IPS DF 4.7 (cell line): ENCODE measurements at regions not wholly inside any gene's neighbourhood (a gene's known extent, or its start where the extent isn't known, plus 50 kb on each side); places are given as distances from the start of the nearest gene placed in this dataset.
"Not testable (repeated sequence)": the region's sequence is repeated elsewhere in the genome, so short reads cannot be mapped to it uniquely, and the experiment has no call there.

Experiments
- DNase-seq: peaks from one replicate; pipeline ENCODE4 v3.0.0-alpha.2; 2013; ENCODE audit warnings: low spot score; ENCODE audit errors: extremely low read depth

DNA sequence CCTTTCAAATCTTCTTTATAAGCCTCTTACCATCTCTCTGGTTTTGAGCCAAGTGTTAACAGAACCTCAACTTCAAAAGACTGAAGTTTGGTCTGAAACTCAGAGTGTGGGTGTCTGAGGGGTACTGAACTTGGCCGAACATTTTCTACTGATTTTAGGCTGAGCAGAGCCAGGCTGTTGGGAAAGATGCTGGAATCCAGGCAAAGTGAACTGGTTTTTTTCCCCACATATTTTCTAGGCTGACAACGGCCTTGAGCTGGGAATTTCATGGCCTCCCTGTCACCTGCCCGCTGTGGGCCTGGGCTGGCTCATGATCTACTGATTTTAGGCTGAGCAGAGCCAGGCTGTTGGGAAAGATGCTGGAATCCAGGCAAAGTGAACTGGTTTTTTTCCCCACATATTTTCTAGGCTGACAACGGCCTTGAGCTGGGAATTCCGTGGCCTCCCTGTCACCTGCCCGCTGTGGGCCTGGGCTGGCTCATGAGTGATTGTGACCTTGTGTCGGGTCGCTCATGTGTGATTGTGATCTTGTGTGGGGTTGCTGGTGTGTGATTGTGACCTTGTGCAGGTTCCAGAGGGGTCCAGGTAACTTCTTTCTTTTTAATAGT, 204.4 kb downstream of the NPIPB11 start:
- DNase-seq: not testable (repeated sequence)

DNA sequence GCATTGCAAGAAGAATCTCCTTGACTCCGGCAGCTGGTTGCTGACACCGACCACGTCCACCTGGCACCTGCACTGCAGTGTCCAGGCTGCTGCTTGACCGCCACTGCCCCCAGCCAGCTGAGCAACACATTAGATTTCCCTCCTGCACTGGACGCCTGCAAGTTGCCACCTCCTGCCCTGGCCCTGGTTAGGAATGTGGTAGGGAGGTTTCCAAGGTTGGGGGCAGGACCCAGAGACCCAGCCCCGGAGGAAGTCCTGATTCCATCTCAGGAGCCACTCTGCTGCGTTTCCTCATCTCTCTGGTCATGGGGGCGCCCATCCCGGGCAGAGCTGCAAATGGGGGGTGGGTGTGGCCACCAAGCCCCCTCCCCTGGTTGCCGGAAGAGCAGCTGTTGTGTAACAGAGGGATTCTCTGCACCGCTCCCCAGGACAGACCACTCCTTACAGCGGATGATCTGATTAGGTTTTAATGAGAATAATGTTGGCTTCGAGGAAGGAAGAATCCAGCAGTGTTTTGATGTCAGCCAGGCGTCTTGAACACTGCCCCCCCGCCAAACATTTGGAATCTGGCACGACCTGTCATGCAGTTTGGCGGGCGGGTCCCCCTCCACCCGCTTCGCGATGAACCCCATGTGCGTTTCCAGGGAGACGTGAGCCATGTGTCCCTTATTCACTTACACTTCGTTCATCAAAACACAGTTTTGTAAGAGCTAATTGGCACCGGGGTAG, 205.1 kb downstream of the NPIPB11 start:
- DNase-seq: not testable (repeated sequence)

DNA sequence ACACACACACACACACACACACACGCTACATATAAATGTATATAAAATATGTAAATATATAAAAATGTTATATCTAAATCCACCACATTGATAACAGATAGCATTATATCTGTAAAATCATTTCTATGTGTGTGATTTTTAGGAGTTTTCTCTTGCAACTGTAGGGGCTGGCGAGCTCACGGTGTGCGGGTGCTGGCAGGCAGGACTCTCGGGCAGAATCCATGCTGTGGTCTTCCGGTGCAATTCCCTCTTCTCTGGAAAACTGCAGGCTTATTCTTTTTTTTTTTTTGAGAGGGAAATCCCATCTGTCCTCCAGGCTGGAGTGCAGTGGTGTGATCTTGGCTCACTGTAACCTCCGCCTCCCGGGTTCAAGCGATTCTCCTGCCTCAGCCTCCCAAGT, 205.8 kb downstream of the NPIPB11 start:
- not testable (repeated sequence) for DNase-seq

DNA sequence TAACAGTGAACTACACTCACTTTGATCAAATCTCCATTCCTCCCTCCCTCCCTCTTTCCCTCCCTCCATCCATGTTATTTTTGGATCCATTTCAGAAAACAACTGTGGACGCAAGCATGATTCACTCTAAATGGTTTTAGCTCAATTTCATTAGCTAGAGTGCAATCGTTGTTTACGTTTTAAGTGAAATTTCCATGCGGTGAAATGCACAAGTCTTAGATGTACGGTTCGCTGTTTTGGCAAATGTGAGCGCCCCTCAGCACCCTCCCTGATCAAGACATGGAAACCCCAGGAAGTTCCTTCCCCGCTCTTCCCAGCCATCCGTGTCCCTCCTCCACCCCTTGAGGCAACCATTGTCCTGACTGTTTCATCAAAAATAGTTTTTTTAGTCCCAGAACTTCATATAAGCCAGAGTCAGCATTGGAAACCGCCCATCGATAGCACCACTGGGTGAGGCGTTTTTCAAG, 206.3 kb downstream of the NPIPB11 start:
- DNase-seq: not testable (repeated sequence)

DNA sequence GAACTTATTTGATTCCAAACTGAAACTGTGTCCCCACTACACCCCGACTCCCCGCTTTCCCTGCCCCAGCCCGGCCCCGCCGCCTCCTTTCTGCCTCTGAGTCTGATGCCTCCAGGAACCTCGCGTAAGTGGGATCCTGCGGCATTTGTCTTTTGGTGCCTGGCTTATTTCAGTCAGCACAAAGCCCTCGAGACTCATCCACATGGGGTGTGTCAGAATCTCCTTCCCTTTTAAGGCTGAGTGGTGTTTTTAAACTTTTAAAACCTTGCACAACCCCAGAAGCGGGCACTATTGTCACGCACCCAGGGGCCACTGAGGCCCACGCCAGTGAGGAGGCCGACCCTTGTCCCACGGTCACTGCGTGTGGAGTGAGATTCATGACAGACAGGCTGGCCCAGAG, 206.9 kb downstream of the NPIPB11 start:
- not testable (repeated sequence) for DNase-seq

DNA sequence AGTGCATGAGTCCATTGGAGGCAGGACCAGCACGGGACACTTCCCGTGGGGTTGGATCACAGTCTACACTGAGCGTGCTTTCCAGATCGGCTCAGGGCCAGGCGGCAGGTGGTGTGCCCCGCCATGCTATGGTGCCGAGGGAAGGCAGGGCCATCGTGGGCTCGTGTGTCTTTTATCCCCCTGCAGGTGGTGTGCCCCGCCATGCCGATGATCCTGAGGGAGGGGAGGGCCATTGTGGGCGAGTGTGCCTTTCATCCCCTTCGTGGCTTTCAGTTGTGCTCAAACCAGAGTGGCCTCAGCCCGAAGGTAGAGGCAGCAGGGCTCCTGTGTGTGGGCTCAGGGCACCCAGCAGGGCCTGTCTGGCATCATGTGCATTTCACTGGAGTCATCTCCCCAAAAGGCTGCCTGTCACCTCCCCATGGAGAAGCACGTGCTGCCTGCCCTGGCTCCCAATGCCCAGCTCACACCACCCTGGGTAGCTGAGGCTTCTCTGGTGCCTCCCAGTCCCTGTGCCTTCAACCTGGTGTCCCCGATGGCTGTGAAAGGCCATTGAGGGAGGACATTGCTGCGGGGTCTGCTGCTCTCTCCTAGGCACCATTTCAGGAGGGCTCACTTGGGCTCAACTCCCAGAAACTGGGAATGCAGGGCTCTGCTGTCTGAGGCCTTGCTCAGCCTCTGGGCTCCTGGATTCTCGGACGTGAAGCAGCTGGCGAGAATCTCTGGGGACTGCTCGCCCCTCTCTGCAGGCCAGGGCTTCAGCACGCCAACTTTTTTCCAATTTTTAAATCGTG, 207.6 kb downstream of the NPIPB11 start:
- DNase-seq: no peak

DNA sequence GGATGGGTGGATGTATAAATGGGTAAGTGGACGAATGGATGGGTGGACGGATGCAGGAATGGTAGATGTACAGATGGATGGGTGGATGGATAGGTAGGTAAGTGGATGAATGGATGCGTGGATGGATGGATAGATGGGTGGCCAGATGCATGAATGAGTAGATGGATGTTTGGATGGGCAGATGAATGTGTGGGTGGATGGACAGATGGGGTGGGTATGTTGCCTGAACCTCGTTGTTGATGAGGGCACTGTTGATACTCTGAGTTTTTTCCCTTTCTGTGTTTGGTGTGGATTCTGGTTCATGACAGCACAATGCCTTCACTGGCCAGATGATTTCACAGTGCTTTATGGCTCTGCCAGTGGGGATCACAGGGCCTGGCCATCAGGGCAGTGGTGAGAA, 208.3 kb downstream of the NPIPB11 start:
- no peak for DNase-seq

DNA sequence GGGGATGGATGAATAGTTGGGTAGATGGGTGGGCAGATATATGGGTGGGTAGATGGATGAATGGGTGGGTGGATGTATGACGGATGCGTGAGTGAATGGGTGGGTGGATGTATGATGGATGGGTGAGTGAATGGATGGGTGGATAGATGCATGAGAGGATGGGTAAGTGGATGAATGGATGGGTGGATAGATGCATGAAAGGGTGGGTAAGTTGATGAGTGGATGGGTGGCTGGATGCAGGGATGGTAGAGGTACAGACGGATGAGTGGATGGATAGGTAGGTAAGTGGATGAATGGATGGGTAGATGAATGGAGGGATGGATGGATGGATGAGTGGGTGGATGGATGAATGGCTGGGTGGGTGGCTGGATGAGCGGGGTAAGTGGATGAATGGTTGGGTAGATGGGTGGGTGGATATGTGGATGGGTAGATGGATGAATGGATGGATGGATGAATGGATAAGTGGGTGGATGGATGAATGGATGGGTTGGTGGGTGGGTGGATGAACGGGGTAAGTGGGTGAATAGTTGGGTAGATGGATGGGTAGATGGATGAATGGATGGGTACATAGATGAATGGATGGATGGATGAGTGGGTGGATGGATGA, 208.9 kb downstream of the NPIPB11 start:
- DNase-seq: not testable (repeated sequence)

DNA sequence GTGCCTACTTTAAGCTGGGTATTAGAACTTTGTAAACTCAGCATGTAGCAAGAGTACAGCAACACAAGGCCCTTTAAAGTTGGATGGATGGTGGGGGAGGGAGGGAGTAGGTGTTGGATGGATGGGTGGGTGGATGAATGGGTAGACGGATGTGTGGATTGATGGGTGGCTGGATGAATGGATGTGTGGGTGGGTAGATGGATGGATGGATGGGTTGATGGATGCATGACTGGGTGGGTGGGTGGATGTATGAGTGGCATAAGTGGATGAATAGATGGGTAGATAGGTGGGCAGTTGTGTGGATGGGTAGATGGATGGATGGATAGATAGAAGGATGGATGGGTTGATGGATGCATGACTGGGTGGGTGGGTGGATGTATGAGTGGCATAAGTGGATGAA, 209.8 kb downstream of the NPIPB11 start:
- not testable (repeated sequence) for DNase-seq

DNA sequence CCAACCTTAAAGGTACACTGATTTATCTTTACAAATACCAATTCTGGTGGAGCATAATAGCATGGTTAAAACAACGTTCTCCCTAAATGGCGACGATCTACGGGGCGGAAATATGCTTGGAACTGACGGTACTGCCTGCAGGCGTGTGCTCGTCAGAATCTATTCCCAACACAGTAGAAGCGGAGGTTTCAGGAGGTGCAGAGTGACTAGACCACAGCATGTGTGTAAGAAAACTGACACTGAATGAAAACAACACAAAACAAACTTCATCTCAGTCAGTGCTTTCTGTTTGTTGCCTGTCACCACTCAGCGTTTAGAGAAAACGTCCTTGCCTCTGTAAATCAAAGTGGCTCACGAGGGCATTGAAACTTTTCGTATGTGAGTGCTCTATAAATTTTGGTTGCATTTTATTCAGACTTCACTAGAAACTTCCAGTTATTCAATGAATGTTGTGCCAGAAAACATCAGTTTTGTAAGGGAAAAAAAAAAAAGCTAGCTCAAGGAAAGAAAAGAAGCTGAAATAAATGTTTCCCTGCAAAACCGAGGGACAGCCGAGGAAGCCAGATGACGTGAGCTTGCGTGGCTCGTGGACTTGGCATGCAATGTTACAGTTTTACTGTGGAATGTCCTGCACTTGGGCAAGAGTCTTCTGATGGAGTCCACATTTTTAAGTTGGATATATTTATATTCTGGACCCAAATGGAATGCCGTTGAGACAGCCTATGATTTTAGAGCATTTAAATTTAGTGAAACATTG, 210.4 kb downstream of the LAT start:
- DNase-seq: not testable (repeated sequence)

DNA sequence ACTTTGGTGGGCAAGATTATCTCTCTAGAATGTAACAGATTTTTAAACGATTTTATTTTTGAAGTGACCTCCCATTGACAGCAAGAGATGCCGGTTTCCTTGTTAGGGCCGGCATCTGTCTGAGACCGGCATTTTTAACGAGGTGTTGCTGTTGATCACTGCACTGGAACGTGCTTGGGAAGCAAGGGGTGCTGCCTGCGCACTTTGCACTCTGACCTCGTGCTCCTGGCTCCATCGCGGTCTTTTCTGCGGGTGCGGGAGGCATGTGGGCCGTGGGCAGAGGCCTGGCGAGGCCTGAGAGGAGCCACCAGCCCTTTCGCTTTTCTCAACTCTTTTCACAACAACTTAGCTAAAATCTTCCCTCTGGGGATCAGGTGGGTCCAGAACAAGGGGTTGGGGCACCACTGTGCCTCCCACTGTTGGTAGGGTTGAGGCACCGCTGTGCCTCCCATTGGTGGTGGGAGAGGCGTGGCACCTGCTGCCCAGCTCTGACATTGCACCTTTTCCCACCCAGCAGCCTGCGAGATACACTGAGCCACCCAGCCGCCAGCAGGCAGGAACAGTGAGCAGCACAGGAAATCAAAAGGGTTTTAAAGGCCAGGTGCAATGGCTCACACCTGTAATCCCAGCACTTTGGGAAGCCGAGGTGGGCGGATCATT, 209.5 kb downstream of the LAT start:
- DNase-seq: not testable (repeated sequence)

DNA sequence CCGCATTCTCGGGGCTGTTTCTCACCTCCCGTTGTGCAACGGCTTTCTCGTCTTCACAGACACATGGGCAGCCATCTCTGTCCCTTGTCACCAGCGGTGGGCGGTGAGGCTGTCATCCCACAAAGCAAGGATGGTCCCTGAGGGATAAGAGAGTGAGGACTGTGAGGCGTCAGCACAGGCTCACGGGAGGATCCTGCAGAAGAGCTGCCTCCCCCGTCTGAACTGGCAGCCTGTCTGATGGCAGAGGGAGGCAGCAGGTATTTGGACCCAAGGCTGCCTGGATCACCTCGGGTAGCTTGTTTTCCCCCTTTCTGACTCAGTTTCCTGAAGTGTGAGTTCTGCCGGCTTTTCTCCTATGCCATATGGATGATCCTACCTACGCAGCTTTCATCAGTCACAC, 208.8 kb downstream of the LAT start:
- DNase-seq: not testable (repeated sequence)

DNA sequence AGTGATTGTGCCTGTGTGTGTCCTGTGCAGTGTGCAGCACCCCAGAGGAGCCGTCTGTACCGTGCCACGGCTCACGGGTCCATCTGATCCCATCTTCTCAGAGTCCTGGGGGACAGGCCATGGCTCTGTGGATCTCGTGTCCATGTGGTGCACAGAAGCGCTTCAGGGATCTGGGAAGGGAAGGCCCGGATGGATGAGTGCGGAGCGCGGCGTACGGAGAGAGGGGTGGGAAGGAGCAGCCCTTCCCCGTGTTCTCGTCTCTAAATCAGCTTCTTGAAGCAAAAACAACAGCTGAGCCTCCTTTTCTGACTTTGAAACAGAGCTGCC, 208.4 kb downstream of the LAT start:
- not testable (repeated sequence) for DNase-seq

DNA sequence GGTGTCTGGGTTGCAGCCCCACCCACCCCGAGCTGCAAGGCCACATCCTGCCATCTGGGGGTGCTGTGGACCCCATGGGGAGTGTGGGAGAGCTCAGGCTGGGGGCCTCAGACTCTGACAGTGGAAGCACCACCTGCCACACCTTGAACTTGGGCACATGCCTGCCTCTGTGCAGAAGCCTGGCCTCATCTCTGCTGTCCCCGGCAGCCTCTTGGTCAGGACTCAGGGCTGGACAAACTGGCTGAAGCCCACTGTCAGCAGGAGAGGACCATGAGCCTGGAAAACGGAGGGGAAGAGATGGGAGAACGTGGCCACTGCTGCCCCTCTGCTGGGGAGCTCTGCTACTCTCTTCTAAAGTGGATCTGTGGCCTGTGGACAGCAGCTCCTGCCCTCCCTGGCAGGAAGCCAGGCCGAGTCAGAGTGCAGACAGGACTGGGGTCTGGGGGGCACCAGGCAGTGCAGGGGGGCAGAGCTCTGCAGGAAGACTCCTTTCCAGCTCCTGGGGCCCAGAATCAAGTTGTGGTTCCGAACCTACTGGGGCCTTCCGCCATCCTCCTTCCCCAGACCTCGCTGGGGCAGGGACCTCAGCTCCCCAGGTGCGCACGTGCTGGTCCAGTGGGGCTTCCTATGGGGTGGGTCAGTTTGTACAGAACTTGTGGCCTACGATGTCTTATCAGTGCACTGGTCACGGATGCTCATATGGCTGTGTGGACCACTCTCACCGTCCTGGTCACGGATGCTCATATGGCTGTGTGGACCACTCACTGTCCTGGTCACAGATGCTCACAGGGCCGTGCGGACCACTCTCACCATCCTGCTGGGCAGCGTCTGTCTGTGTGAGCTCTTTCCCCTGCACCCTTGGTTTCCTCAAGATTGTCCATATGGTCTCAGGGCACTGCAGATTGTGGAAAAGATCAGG, 207.7 kb downstream of the LAT start:
- no peak for DNase-seq

DNA sequence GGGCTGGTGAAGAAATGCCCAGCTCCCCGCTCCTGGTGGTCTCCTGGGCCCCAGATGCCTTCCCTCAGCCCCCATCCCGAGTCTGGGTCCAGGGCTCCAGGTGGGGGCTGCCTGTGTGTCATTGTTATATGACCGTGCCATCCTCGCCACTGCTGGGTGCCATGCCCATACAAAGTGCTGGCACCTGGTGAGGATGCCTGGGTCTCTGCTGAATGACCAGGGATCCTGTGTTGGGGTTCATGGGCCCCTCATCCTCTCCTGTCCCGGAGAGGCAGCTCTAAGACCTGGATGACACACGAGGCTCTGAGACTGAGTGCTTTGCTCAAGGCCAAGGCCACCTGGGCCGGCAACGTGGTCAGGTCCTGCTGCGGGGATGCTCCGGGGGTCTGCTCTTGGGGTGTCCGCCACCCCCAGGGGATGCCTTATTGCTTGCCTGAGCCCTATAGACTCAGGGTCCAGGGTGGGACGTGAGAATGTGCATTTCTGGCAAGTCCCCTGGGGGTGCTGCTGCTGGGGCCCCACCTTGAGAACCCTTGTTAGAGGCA, 206.9 kb downstream of the LAT start:
- not testable (repeated sequence) for DNase-seq

DNA sequence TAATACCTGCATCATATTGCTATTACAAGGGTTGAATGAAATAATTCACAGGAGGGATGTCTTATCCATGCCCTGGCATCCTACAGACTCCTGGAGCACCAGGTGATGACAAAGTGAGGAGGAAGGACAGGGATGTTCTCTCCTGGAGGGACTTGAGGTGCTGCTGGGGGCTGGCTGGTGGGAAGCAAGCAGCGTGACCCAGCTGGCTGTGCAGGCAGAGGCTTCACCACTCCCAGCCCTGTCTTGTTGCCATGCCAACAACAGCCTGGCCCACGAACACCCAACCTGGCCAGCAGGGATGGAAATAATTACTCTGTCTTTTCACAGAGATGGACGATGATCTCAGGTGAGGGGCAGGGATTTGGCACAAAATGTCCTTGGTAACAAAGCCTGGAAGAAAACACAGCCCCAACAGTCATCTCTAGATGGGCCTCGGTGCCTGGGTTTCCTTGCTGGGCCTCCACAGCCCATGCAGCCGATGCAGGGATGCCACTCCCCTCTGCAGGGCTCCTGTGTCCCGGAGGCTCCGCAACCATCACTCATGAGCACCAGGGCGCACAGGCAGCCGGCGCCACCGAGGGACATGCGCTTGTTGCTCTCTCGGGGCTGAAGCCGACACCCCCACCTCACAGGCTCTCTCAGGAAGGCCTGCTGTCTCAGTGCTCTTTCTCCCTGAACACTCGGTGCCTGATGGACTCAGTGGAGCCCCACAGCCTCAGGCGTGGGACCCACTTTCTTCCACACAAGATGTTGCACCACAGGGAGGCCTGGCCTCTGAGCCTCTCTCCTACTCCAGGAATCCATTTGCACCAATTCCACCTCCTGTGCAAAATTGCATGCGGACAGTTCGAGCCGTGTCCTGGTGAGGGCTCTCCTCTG, 205.9 kb downstream of the LAT start:
- not testable (repeated sequence) for DNase-seq

DNA sequence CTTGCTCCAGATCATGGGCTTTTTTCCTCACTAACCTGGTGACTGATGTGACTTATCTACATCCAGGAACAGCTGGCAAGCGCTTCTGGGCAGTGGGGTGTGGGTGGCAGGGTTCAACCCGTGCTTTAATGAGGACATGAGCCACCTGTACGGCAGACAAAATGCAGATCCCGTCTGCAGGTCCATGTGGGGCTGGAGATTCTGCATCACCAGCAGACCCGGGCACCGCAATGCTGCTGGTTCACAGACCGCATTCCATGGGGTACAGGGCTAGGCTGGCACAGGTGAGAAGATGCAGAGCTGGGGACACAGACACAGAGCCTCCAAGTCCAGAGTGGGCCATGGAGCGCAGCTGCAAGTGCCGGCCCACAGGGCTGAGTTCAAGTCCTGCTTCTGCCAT, 204.0 kb downstream of the LAT start:
- not testable (repeated sequence) for DNase-seq
